ENCODE measurements at regions not wholly inside any gene's neighbourhood (a gene's known extent, or its start where the extent isn't known, plus 50 kb on each side); places are given as distances from the start of the nearest gene placed in this dataset.
A peak's percentile ranks its signal among the peaks of the same experiment; 100 is the strongest.

DNA sequence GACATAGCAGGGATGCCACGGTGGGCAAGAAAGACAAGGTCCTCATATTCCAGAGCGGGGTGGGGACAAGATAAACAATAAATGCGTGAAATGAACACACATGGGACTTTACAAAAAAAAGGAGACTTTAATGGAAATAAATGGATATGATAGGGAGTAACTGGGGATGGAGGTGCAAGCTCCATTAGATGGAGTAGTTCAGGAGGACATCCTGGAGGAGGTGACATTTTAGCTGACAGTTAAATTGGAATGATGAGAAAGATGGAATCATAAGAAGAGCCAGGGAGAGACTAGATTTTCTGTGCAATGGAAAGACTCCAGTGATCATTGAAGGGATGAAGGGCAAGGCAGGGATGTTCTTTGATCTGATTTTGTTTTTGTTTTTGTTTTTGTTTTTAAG lies 83.6 kb upstream of the MYL10 start:
- Histone ChIP-seq H3K4me1 (no peaks in the 10 kb centered on the region), H3K9me3 (no peaks in the 10 kb centered on the region), H3K4me3 (no peak overlapping the region), H3K27ac (no peak overlapping the region), H3K36me3 (no peaks in the 10 kb centered on the region), H3K9ac (ENCODE audit: low read depth in 2 of 2, low read length in 2 of 2) (no peak overlapping the region), H3K27me3 (no peaks in the 10 kb centered on the region)
- TF ChIP-seq CTCF (IDR thresholded peaks at IDR 0.05) = no peak
- no peak for DNase-seq
- intact Hi-C loops (cut with DNase I) = no loop called here

GRCh38 chr7:101714097-101714496 lies 85.0 kb upstream of the MYL10 start:
- Histone ChIP-seq H3K9ac (ENCODE audit: low read depth in 2 of 2, low read length in 2 of 2) (no peak overlapping the region), H3K27ac (no peak overlapping the region), H3K36me3 (no peaks in the 10 kb centered on the region), H3K9me3 (no peaks in the 10 kb centered on the region), H3K4me3 (no peak overlapping the region), H3K4me1 (no peaks in the 10 kb centered on the region), H3K27me3 (no peaks in the 10 kb centered on the region)
- no peak for DNase-seq
- no peak for TF ChIP-seq CTCF (IDR thresholded peaks at IDR 0.05)
- intact Hi-C loops (cut with DNase I) = no loop called here

DNA sequence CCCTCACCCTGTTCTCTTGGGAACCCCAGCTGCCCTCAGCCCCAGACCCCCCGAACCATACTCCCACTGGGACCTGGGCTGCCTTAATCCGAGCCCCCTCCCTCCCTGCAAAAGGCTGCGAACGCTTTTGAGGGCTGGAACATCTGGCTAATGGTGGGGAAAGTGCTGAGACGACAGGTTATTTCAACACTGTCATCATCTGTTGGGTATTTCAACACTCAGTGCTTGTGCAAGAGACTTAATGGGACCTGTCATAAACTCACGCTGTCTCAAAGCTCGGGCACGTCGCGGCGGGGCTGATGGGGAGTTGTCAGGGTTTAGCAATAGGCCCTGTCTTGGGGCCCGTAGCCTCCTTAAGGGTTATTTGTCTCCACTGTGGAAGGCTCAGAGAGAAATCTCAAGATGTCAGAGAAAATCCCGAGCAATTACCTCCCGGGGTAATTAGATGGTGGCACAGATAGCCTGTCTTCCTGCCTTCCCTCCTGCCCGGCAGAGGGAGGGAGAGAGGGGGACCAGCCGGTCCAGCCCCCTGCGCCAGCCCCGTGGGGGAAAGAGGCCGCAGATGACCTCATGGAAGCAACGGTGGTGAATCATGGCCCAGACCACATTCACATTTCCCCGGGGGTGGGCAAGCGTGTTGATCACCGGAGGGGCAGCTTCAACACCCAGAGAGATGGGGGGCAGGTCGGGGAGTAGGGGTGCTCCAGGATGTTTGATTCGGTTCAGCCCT lies 88.7 kb upstream of the MYL10 start:
- Histone ChIP-seq H3K9me3 (no peaks in the 10 kb centered on the region), H3K4me1 (no peaks in the 10 kb centered on the region), H3K36me3 (no peaks in the 10 kb centered on the region), H3K9ac (ENCODE audit: low read depth in 2 of 2, low read length in 2 of 2) (peak overlapping the region in 1 of 2 donors; percentile 8), H3K27ac (no peak overlapping the region), H3K4me3 (no peak overlapping the region), H3K27me3 (no peaks in the 10 kb centered on the region)
- intact Hi-C loops (cut with DNase I) = no loop called here
- TF ChIP-seq CTCF (IDR thresholded peaks at IDR 0.05) = no peak
- peak; percentile 61 for DNase-seq

- Histone ChIP-seq H3K4me1 (no peaks in the 10 kb centered on the region), H3K27me3 (no peaks in the 10 kb centered on the region), H3K9me3 (no peaks in the 10 kb centered on the region), H3K9ac (ENCODE audit: low read depth in 2 of 2, low read length in 2 of 2) (no peak overlapping the region), H3K4me3 (no peak overlapping the region), H3K27ac (no peak overlapping the region), H3K36me3 (no peaks in the 10 kb centered on the region)
- intact Hi-C loops (cut with DNase I) = no loop called here
- DNase-seq = no peak
- TF ChIP-seq CTCF (IDR thresholded peaks at IDR 0.05) = no peak
These were observed 89.4 kb upstream of the MYL10 start for GRCh38 chr7:101718363-101719122.

DNA sequence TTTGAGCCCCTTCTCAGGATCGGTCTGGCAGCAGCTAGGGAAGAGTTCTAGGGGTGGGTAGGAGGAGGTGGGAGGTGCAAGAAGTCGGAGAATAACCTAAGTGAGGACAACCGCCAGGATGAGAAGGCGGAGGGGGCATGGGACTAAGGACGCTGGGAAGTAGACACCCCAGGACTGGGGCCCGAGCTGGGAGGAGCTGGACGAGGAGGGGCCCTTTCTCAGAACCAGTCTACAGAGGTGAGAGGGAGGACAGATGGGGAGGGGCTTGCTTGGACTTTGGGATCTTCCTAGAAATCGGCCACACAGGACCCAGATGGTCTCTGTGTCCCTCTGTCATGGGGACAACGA lies 90.0 kb upstream of the MYL10 start:
- no peaks in the 10 kb centered on the region for H3K27me3 ChIP-seq
- H3K4me3 ChIP-seq = no peak overlapping the region
- no peak overlapping the region for H3K27ac ChIP-seq
- TF ChIP-seq CTCF (IDR thresholded peaks at IDR 0.05) = no peak
- intact Hi-C loops (cut with DNase I) = no loop called here
- no peaks in the 10 kb centered on the region for H3K9me3 ChIP-seq
- H3K4me1 ChIP-seq = no peaks in the 10 kb centered on the region
- H3K36me3 ChIP-seq = no peaks in the 10 kb centered on the region
- no peak for DNase-seq
- H3K9ac ChIP-seq (ENCODE audit: low read depth in 2 of 2, low read length in 2 of 2) = no peak overlapping the region
